Liver (tissue), 3 donors: ENCODE measurements at regions not wholly inside any gene's neighbourhood (a gene's known extent, or its start where the extent isn't known, plus 50 kb on each side); places are given as distances from the start of the nearest gene placed in this dataset.

Source experiments
- JUND ChIP-seq, 2 donors: IDR thresholded peaks; 2 replicates each; pipeline ENCODE4 v1.6.1; 2016; ENCODE audit warnings: antibody characterized with exemption in 2 of 2
- RAD21 ChIP-seq, 2 donors: IDR thresholded peaks; 2 replicates each; pipeline ENCODE4 v1.6.1; 2016; ENCODE audit warnings: antibody characterized with exemption in 2 of 2, mild to moderate bottlenecking in 2 of 2
- RXRA ChIP-seq, 2 donors: IDR thresholded peaks; 2 replicates each; pipeline ENCODE4 v1.6.1; 2017 to 2018; ENCODE audit warnings: antibody characterized with exemption in 2 of 2, mild to moderate bottlenecking in 1 of 2
- TAF1 ChIP-seq: conservative IDR thresholded peaks from 2 replicates; pipeline ENCODE4 v1.6.1; 2016; ENCODE audit warnings: antibody characterized with exemption, mild to moderate bottlenecking
- YY1 ChIP-seq: IDR thresholded peaks from 2 replicates; pipeline ENCODE4 v1.6.1; 2016; ENCODE audit warnings: antibody characterized with exemption, mild to moderate bottlenecking
- TF ChIP-seq, protein P1 (sequence below): fragments of 150-350 bp; IDR thresholded peaks from 2 replicates; pipeline ENCODE4 v1.5.1; 2017; ENCODE audit warnings: improper control_type of control experiment, low read depth, low read length; ENCODE audit not compliant: missing input control
- TF ChIP-seq, protein P2 (sequence below): IDR thresholded peaks from 2 replicates; pipeline ENCODE4 v1.6.1; 2016; ENCODE audit warnings: antibody characterized with exemption
- TF ChIP-seq, protein P3 (sequence below): IDR thresholded peaks from 2 replicates; pipeline ENCODE4 v1.6.1; 2016; ENCODE audit warnings: antibody characterized with exemption, mild to moderate bottlenecking
- donor health status: healthy.
- donor health status: healthy.

DNA sequence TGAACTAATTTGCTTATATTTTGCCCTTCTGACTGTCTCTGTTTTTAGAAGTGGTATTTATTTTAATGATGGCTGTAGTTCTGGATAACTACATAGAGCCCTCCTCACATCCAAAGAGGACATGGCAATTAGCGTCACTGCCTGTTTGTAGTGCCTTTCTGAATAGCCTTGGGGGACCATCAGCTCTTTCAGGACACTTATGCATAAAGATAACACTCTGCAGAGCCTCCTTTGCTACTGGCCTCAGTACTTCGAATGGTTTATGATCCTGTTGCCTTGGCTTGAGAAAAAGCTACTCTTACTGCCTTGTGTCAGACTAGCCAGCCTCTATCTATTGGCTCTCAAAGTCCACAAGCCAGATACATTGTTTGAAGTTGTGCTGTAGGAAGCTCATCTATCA is 105.4 kb upstream of the SPRED1 start:
- TF ChIP-seq, protein P1, sequence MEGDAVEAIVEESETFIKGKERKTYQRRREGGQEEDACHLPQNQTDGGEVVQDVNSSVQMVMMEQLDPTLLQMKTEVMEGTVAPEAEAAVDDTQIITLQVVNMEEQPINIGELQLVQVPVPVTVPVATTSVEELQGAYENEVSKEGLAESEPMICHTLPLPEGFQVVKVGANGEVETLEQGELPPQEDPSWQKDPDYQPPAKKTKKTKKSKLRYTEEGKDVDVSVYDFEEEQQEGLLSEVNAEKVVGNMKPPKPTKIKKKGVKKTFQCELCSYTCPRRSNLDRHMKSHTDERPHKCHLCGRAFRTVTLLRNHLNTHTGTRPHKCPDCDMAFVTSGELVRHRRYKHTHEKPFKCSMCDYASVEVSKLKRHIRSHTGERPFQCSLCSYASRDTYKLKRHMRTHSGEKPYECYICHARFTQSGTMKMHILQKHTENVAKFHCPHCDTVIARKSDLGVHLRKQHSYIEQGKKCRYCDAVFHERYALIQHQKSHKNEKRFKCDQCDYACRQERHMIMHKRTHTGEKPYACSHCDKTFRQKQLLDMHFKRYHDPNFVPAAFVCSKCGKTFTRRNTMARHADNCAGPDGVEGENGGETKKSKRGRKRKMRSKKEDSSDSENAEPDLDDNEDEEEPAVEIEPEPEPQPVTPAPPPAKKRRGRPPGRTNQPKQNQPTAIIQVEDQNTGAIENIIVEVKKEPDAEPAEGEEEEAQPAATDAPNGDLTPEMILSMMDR, result no peak
- no peak for TF ChIP-seq JUND (IDR thresholded peaks at IDR 0.05)
- TF ChIP-seq TAF1, result no peak
- no peak for TF ChIP-seq RXRA (IDR thresholded peaks at IDR 0.05)
- TF ChIP-seq, protein P2, sequence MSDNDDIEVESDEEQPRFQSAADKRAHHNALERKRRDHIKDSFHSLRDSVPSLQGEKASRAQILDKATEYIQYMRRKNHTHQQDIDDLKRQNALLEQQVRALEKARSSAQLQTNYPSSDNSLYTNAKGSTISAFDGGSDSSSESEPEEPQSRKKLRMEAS, result no peak
- TF ChIP-seq RAD21 (IDR thresholded peaks at IDR 0.05), result no peak
- TF ChIP-seq YY1, result no peak
- TF ChIP-seq, protein P3, sequence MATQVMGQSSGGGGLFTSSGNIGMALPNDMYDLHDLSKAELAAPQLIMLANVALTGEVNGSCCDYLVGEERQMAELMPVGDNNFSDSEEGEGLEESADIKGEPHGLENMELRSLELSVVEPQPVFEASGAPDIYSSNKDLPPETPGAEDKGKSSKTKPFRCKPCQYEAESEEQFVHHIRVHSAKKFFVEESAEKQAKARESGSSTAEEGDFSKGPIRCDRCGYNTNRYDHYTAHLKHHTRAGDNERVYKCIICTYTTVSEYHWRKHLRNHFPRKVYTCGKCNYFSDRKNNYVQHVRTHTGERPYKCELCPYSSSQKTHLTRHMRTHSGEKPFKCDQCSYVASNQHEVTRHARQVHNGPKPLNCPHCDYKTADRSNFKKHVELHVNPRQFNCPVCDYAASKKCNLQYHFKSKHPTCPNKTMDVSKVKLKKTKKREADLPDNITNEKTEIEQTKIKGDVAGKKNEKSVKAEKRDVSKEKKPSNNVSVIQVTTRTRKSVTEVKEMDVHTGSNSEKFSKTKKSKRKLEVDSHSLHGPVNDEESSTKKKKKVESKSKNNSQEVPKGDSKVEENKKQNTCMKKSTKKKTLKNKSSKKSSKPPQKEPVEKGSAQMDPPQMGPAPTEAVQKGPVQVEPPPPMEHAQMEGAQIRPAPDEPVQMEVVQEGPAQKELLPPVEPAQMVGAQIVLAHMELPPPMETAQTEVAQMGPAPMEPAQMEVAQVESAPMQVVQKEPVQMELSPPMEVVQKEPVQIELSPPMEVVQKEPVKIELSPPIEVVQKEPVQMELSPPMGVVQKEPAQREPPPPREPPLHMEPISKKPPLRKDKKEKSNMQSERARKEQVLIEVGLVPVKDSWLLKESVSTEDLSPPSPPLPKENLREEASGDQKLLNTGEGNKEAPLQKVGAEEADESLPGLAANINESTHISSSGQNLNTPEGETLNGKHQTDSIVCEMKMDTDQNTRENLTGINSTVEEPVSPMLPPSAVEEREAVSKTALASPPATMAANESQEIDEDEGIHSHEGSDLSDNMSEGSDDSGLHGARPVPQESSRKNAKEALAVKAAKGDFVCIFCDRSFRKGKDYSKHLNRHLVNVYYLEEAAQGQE, result no peak
